OCI-LY3 (cell line): ENCODE measurements at regions not wholly inside any gene's neighbourhood (a gene's known extent, or its start where the extent isn't known, plus 50 kb on each side); places are given as distances from the start of the nearest gene placed in this dataset.

Experiments used
- H2AFZ ChIP-seq: fragments of 200-600, 300-600 bp; shearing (Covaris generic); 2 replicates; pipeline ENCODE4 v1.6.0; 2014; ENCODE audit warnings: antibody characterized with exemption, low read depth, low read length
- H3K27ac ChIP-seq: fragments of 200-600, 300-600 bp; sonication (generic); 2 replicates; pipeline ENCODE4 v1.5.1; 2014; ENCODE audit warnings: mild to moderate bottlenecking, low read length, moderate library complexity, mixed read lengths
- H3K27me3 ChIP-seq: fragments of 200-600, 300-600 bp; sonication (generic); 2 replicates; pipeline ENCODE4 v1.6.1; 2014; ENCODE audit warnings: low read depth, low read length, mixed read lengths
- H3K36me3 ChIP-seq: fragments of 200-600, 300-600 bp; sonication (generic); replicated peaks from 2 replicates; pipeline ENCODE3; 2014; ENCODE audit warnings: low read depth, low read length, mixed read lengths
- H3K4me1 ChIP-seq: fragments of 300-600, 200-600 bp; sonication (generic); 2 replicates; pipeline ENCODE4 v1.6.1; 2014; ENCODE audit warnings: low read length, mixed read lengths
- H3K4me2 ChIP-seq: fragments of 200-600, 300-600 bp; sonication (generic); 2 replicates; pipeline ENCODE4 v1.6.1; 2014; ENCODE audit warnings: low read length, mixed read lengths
- H3K4me3 ChIP-seq: fragments of 300-600, 200-600 bp; sonication (generic); 2 replicates; pipeline ENCODE4 v1.5.1; 2014; ENCODE audit warnings: antibody characterized with exemption, mild to moderate bottlenecking, low read length, moderate library complexity
- H3K79me2 ChIP-seq: fragments of 300-600, 200-600 bp; shearing (Covaris generic); 2 replicates; pipeline ENCODE4 v1.6.1; 2014; ENCODE audit warnings: mild to moderate bottlenecking, low read length, mixed read lengths
- H3K9ac ChIP-seq: fragments of 300-600, 200-600 bp; shearing (Covaris generic); 2 replicates; pipeline ENCODE4 v1.6.0; 2014; ENCODE audit warnings: mild to moderate bottlenecking, low read length, moderate library complexity
- H3K9me3 ChIP-seq: fragments of 200-600, 300-600 bp; shearing (Covaris generic); 2 replicates; pipeline ENCODE4 v1.6.1; 2014; ENCODE audit warnings: low read length, mixed read lengths; ENCODE audit not compliant: insufficient read depth
- H4K20me1 ChIP-seq: fragments of 200-600, 300-600 bp; sonication (generic); 2 replicates; pipeline ENCODE4 v1.6.1; 2016; ENCODE audit warnings: low read length, mixed read lengths; ENCODE audit not compliant: insufficient read depth
- CTCF ChIP-seq: fragments of 200-600, 300-600 bp; sonication (generic); IDR thresholded peaks from 2 replicates; pipeline ENCODE4 v1.5.1; 2014; ENCODE audit warnings: antibody characterized with exemption, low read length, low read depth
- EZH2phosphoT487 ChIP-seq: fragments of 200-600 bp; shearing (Covaris generic); IDR thresholded peaks from 2 replicates; pipeline ENCODE4 v1.6.1; 2018; ENCODE audit warnings: antibody characterized with exemption, mixed run types, low read depth

- Histone ChIP-seq H3K9ac (no peak overlapping the region), H2AFZ (no peak overlapping the region), H3K9me3 (no peaks in the 10 kb centered on the region), H3K4me1 (no peaks in the 10 kb centered on the region), H3K27ac (no peak overlapping the region), H3K4me2 (no peak overlapping the region), H3K36me3 (no peaks in the 10 kb centered on the region), H3K79me2 (no peaks in the 10 kb centered on the region), H4K20me1 (no peaks in the 10 kb centered on the region), H3K27me3 (no peaks in the 10 kb centered on the region), H3K4me3 (no peak overlapping the region)
- TF ChIP-seq EZH2phosphoT487: no peak
- no peak for TF ChIP-seq CTCF
These were observed 254.0 kb downstream of the MATN1 start for GRCh38 chr1:30469426-30469825.

- no peak overlapping the region for H3K4me2 ChIP-seq
- TF ChIP-seq CTCF: no peak
- TF ChIP-seq EZH2phosphoT487: no peak
- no peaks in the 10 kb centered on the region for H3K79me2 ChIP-seq
- no peak overlapping the region for H3K4me3 ChIP-seq
- H4K20me1 ChIP-seq: no peaks in the 10 kb centered on the region
- no peaks in the 10 kb centered on the region for H3K4me1 ChIP-seq
- H3K9ac ChIP-seq: no peak overlapping the region
- no peaks in the 10 kb centered on the region for H3K36me3 ChIP-seq
- no peak overlapping the region for H2AFZ ChIP-seq
- no peaks in the 10 kb centered on the region for H3K9me3 ChIP-seq
- H3K27ac ChIP-seq: no peak overlapping the region
- H3K27me3 ChIP-seq: no peaks in the 10 kb centered on the region
These were observed 256.3 kb downstream of the MATN1 start for GRCh38 chr1:30467101-30467500.

- H3K4me2 ChIP-seq: no peak overlapping the region
- no peaks in the 10 kb centered on the region for H4K20me1 ChIP-seq
- H3K4me1 ChIP-seq: no peaks in the 10 kb centered on the region
- no peak overlapping the region for H3K27ac ChIP-seq
- no peaks in the 10 kb centered on the region for H3K27me3 ChIP-seq
- H3K36me3 ChIP-seq: no peaks in the 10 kb centered on the region
- no peaks in the 10 kb centered on the region for H3K79me2 ChIP-seq
- no peak overlapping the region for H2AFZ ChIP-seq
- TF ChIP-seq EZH2phosphoT487: no peak
- no peak for TF ChIP-seq CTCF
- no peak overlapping the region for H3K4me3 ChIP-seq
- no peak overlapping the region for H3K9ac ChIP-seq
- H3K9me3 ChIP-seq: no peaks in the 10 kb centered on the region
These were observed 256.8 kb downstream of the MATN1 start for GRCh38 chr1:30466610-30467009.

- H3K4me1 ChIP-seq: no peaks in the 10 kb centered on the region
- H2AFZ ChIP-seq: no peak overlapping the region
- TF ChIP-seq CTCF (no peak), EZH2phosphoT487 (no peak)
- no peak overlapping the region for H3K9ac ChIP-seq
- H3K27ac ChIP-seq: no peak overlapping the region
- H3K4me3 ChIP-seq: no peak overlapping the region
- H3K79me2 ChIP-seq: no peaks in the 10 kb centered on the region
- H3K9me3 ChIP-seq: no peaks in the 10 kb centered on the region
- no peaks in the 10 kb centered on the region for H4K20me1 ChIP-seq
- no peaks in the 10 kb centered on the region for H3K27me3 ChIP-seq
- H3K4me2 ChIP-seq: no peak overlapping the region
- H3K36me3 ChIP-seq: no peaks in the 10 kb centered on the region
These were observed 257.4 kb downstream of the MATN1 start for GRCh38 chr1:30466026-30466425.
